ENCODE measurements at regions not wholly inside any gene's neighbourhood (a gene's known extent, or its start where the extent isn't known, plus 50 kb on each side); places are given as distances from the start of the nearest gene placed in this dataset.

DNA sequence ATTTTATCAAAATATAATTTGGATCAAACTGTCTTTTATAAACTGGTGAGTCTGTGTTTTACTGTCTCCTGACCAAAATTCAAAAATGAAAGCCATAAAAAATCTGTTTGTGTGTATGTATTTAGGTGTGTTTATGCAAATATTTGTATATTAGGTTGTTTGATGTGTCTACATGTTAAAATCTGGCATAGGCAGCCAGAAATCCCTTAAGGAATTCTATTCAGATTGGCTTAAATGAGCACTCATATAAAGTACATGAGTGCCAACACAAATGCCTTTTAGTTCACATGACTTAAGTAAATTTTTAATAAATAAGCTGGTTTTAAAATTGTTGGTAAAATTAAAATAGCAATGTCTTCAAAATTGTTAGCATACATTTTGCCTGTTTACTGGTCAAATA is 133.3 kb upstream of the GUCY1A2 start:
- H3K27me3 Mint-ChIP-seq, result no peaks in the 10 kb centered on the region
- no peak overlapping the region for H3K4me3 Mint-ChIP-seq
- H3K4me1 Mint-ChIP-seq (ENCODE audit: unreplicated experiment), result no peaks in the 10 kb centered on the region
- TF ChIP-seq, protein P1, sequence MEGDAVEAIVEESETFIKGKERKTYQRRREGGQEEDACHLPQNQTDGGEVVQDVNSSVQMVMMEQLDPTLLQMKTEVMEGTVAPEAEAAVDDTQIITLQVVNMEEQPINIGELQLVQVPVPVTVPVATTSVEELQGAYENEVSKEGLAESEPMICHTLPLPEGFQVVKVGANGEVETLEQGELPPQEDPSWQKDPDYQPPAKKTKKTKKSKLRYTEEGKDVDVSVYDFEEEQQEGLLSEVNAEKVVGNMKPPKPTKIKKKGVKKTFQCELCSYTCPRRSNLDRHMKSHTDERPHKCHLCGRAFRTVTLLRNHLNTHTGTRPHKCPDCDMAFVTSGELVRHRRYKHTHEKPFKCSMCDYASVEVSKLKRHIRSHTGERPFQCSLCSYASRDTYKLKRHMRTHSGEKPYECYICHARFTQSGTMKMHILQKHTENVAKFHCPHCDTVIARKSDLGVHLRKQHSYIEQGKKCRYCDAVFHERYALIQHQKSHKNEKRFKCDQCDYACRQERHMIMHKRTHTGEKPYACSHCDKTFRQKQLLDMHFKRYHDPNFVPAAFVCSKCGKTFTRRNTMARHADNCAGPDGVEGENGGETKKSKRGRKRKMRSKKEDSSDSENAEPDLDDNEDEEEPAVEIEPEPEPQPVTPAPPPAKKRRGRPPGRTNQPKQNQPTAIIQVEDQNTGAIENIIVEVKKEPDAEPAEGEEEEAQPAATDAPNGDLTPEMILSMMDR (conservative IDR thresholded peaks at IDR 0.05), result no peak
- DNase-seq (ENCODE audit: extremely low spot score, unreplicated experiment), result no peak
- H3K36me3 Mint-ChIP-seq, result no peaks in the 10 kb centered on the region
- H3K27ac Mint-ChIP-seq, result no peak overlapping the region
- no peaks in the 10 kb centered on the region for H3K9me3 Mint-ChIP-seq

DNA sequence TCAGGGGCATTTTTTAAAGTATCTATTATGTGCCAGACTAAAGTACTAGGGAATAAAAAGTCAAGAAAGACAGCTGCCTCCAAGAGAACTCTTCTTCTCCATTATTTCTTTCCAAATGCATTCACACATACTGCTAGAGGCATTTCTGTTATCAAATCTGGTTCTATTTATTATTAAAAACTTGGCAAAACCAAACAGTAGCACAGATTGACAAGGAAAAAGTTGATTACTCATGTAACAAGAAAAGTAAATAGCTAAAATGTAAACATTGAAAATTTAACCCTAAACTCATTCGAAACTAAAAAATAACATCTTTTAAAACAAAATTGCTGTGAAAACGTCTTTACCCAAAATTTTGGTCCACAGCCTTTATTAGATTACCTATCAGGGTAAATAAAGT is 132.9 kb upstream of the GUCY1A2 start:
- Mint-ChIP-seq H3K27ac (no peak overlapping the region), H3K9me3 (no peaks in the 10 kb centered on the region)

DNA sequence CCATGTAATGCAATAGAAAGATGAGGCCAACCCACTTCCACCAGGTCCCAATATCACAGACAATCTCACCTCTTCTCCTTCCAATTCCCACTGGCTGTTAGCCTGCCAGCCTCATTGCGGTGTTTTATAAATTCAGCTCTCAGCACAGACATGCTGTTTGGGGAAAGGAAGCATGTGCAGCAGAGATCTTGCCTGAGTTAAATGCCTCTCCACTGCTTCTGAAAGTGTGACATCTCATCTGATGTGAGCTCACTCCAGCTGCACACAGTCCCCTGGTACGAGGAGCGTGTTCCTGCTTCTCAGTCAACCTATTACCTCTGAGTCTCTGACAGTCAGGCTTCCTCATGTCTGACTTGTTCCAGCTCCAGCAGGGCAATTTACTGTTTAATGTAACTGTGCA is 122.7 kb upstream of the GUCY1A2 start:
- Mint-ChIP-seq H3K4me1 (ENCODE audit: unreplicated experiment) (no peaks in the 10 kb centered on the region), H3K9me3 (no peaks in the 10 kb centered on the region), H3K27ac (no peak overlapping the region), H3K4me3 (no peak overlapping the region), H3K36me3 (no peaks in the 10 kb centered on the region), H3K27me3 (no peaks in the 10 kb centered on the region)
- DNase-seq (ENCODE audit: extremely low spot score, unreplicated experiment), result no peak
- TF ChIP-seq, protein P1 (conservative IDR thresholded peaks at IDR 0.05), result no peak

More for the DNA sequence above, 132.9 kb upstream of the GUCY1A2 start:
- TF ChIP-seq, protein P1 (conservative IDR thresholded peaks at IDR 0.05), result no peak
- DNase-seq (ENCODE audit: extremely low spot score, unreplicated experiment), result no peak
- Mint-ChIP-seq H3K36me3 (no peaks in the 10 kb centered on the region), H3K27me3 (no peaks in the 10 kb centered on the region), H3K4me3 (no peak overlapping the region), H3K4me1 (ENCODE audit: unreplicated experiment) (no peaks in the 10 kb centered on the region)

DNA sequence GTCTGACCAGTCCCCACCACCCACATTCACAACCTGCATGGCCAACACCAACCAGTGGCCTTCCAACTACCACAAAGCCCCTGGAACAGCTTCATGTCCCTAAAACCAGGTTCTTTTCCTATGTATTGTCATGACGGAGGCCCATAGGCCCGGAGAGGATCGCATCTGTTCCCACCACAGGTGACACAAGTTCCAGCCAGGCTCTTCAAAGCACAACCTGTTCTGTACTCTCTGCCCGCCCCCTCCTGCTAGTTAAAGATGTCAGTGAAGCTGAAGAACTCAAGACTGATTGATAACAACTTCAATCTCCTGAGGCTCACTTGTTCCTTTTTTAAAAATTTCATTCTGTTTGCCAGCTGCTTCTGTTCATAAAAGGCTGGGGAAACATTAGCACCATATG is 121.1 kb upstream of the GUCY1A2 start:
- H3K36me3 Mint-ChIP-seq, result no peaks in the 10 kb centered on the region
- DNase-seq (ENCODE audit: extremely low spot score, unreplicated experiment), result no peak
- H3K4me3 Mint-ChIP-seq, result no peak overlapping the region
- H3K27ac Mint-ChIP-seq, result no peak overlapping the region
- H3K27me3 Mint-ChIP-seq, result no peaks in the 10 kb centered on the region
- H3K9me3 Mint-ChIP-seq, result no peaks in the 10 kb centered on the region
- H3K4me1 Mint-ChIP-seq (ENCODE audit: unreplicated experiment), result no peaks in the 10 kb centered on the region
- TF ChIP-seq, protein P1 (conservative IDR thresholded peaks at IDR 0.05), result no peak

DNA sequence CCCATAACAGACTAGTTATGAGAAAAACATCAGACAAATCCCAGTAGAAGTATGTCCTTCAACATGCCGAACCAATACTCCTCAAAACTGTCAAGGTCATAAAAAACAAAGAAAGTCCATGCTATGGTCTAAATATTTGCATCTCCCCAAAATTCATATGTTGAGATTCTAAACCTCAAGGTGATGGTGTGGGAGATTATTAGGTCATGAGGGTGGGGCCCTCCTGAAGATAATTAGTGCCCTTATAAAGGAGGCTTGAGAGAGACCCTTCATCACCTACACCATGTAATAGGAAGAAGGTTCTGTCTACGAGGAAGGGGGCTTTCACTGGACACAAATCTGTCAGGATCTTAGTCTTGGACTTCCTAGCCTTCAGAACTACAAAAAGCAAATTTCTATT is 118.6 kb upstream of the GUCY1A2 start:
- Mint-ChIP-seq H3K4me1 (ENCODE audit: unreplicated experiment) (no peaks in the 10 kb centered on the region), H3K27me3 (no peaks in the 10 kb centered on the region), H3K27ac (no peak overlapping the region), H3K4me3 (no peak overlapping the region), H3K36me3 (no peaks in the 10 kb centered on the region), H3K9me3 (no peaks in the 10 kb centered on the region)
- DNase-seq (ENCODE audit: extremely low spot score, unreplicated experiment), result no peak
- TF ChIP-seq, protein P1 (conservative IDR thresholded peaks at IDR 0.05), result no peak

DNA sequence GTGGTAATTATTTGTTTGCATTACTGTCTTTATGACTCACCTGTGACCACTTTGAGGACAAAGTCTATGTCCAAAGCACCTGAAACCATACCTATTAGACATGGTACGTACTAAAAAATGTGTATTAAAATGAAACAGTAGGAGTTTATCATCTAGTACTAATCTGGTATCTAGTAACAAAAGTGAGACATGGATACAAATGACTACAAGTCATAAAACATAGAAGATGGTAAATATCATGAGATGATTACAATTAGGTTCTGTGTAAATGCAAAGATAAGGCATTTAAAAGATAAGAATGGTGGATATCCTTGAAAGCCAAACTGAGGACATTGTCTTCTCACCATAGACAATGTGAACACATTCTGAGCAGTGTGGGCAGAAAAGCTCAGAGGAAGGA is 113.5 kb upstream of the GUCY1A2 start:
- TF ChIP-seq, protein P1 (conservative IDR thresholded peaks at IDR 0.05), result no peak
- DNase-seq (ENCODE audit: extremely low spot score, unreplicated experiment), result no peak
- Mint-ChIP-seq H3K9me3 (no peaks in the 10 kb centered on the region), H3K27ac (no peak overlapping the region), H3K36me3 (no peaks in the 10 kb centered on the region), H3K4me3 (no peak overlapping the region), H3K27me3 (no peaks in the 10 kb centered on the region), H3K4me1 (ENCODE audit: unreplicated experiment) (no peaks in the 10 kb centered on the region)
